SK-N-SH treated with all-trans-retinoic acid at 6 μM for 48 hours (cell line): ENCODE measurements at regions not wholly inside any gene's neighbourhood (a gene's known extent, or its start where the extent isn't known, plus 50 kb on each side); places are given as distances from the start of the nearest gene placed in this dataset.

Experiments
- ATAC-seq: fragments of 200-7000 bp; cut with Tn5 transposase; 3 replicates; pipeline ENCODE4 v1.9.1; 2020; ENCODE audit warnings: mild to moderate bottlenecking, moderate library complexity
- ARNTL ChIP-seq: fragments of 450-650 bp; formaldehyde crosslinking; IDR thresholded peaks from 2 replicates; pipeline ENCODE4 v1.5.0; 2020; ENCODE audit warnings: low read depth, mild to moderate bottlenecking, moderate library complexity, borderline replicate concordance
- BACH2 ChIP-seq: fragments of 250-450 bp; sonication (Bioruptor Pico); IDR thresholded peaks from 2 replicates; pipeline ENCODE4 v1.9.0; 2021; ENCODE audit warnings: mild to moderate bottlenecking, borderline replicate concordance
- CREB5 ChIP-seq: fragments of 250-450 bp; sonication (Bioruptor Pico); IDR thresholded peaks from 2 replicates; pipeline ENCODE4 v1.5.1; 2020; ENCODE audit warnings: low read depth, mild to moderate bottlenecking, moderate library complexity
- CSDC2 ChIP-seq: fragments of 250-450 bp; sonication (Bioruptor Pico); IDR thresholded peaks from 2 replicates; pipeline ENCODE4 v1.5.0; 2020; ENCODE audit warnings: mild to moderate bottlenecking, moderate library complexity
- CSRNP3 ChIP-seq: fragments of 250-450 bp; sonication (Bioruptor Pico); IDR thresholded peaks from 2 replicates; pipeline ENCODE4 v1.5.1; 2021; ENCODE audit warnings: mild to moderate bottlenecking, moderate library complexity
- ESRRG ChIP-seq: fragments of 250-450 bp; sonication (Bioruptor Pico); IDR thresholded peaks from 2 replicates; pipeline ENCODE4 v1.6.1; 2021; ENCODE audit warnings: mild to moderate bottlenecking
- GLIS3 ChIP-seq: fragments of 250-450 bp; sonication (Bioruptor Pico); IDR thresholded peaks from 2 replicates; pipeline ENCODE4 v1.5.0; 2020; ENCODE audit warnings: mild to moderate bottlenecking, moderate library complexity
- ISL1 ChIP-seq: fragments of 250-450 bp; sonication (Bioruptor Pico); IDR thresholded peaks from 2 replicates; pipeline ENCODE4 v2.1.2; 2022; ENCODE audit warnings: mild to moderate bottlenecking, moderate library complexity
- OSR1 ChIP-seq: fragments of 250-450 bp; sonication (Bioruptor Pico); IDR thresholded peaks from 2 replicates; pipeline ENCODE4 v1.8.0; 2022; ENCODE audit warnings: moderate library complexity, mild to moderate bottlenecking, inconsistent platforms
- PATZ1 ChIP-seq: fragments of 250-450 bp; sonication (Bioruptor Pico); IDR thresholded peaks from 2 replicates; pipeline ENCODE4 v1.8.0; 2020; ENCODE audit warnings: mild to moderate bottlenecking, moderate library complexity, borderline replicate concordance
- POU6F1 ChIP-seq: fragments of 250-450 bp; sonication (Bioruptor Pico); IDR thresholded peaks from 2 replicates; pipeline ENCODE4 v1.8.0; 2021; ENCODE audit warnings: low read depth, mild to moderate bottlenecking, moderate library complexity, borderline replicate concordance
- PPARA ChIP-seq: fragments of 250-450 bp; sonication (Bioruptor Pico); IDR thresholded peaks from 2 replicates; pipeline ENCODE4 v1.5.0; 2020; ENCODE audit warnings: mild to moderate bottlenecking, borderline replicate concordance
- RARB ChIP-seq: fragments of 250-450 bp; sonication (Bioruptor Pico); IDR thresholded peaks from 2 replicates; pipeline ENCODE4 v1.8.0; 2021; ENCODE audit warnings: mild to moderate bottlenecking, moderate library complexity
- SNAI2 ChIP-seq: fragments of 250-450 bp; sonication (Bioruptor Pico); IDR thresholded peaks from 2 replicates; pipeline ENCODE4 v1.5.0; 2020; ENCODE audit warnings: mild to moderate bottlenecking, moderate library complexity
- TCF4 ChIP-seq: fragments of 250-450 bp; sonication (Bioruptor Pico); IDR thresholded peaks from 2 replicates; pipeline ENCODE4 v1.8.0; 2021; ENCODE audit warnings: mild to moderate bottlenecking, moderate library complexity, borderline replicate concordance
- TOX ChIP-seq: fragments of 250-450 bp; sonication (Bioruptor Pico); IDR thresholded peaks from 2 replicates; pipeline ENCODE4 v1.8.0; 2021; ENCODE audit warnings: mild to moderate bottlenecking, moderate library complexity, borderline replicate concordance
- TSHZ2 ChIP-seq: fragments of 250-450 bp; sonication (Bioruptor Pico); IDR thresholded peaks from 2 replicates; pipeline ENCODE4 v1.5.0; 2020; ENCODE audit warnings: mild to moderate bottlenecking, moderate library complexity
- ZC3H10 ChIP-seq: fragments of 250-450 bp; sonication (Bioruptor Pico); IDR thresholded peaks from 2 replicates; pipeline ENCODE4 v1.5.1; 2021; ENCODE audit warnings: mild to moderate bottlenecking, moderate library complexity
- ZFP3 ChIP-seq: fragments of 250-450 bp; sonication (Bioruptor Pico); IDR thresholded peaks from 2 replicates; pipeline ENCODE4 v1.5.0; 2020; ENCODE audit warnings: mild to moderate bottlenecking, moderate library complexity
- ZFP30 ChIP-seq: fragments of 450-650 bp; formaldehyde crosslinking; IDR thresholded peaks from 2 replicates; pipeline ENCODE4 v1.5.0; 2022; ENCODE audit warnings: mild to moderate bottlenecking, moderate library complexity
- ZNF565 ChIP-seq: fragments of 450-650 bp; formaldehyde crosslinking; conservative IDR thresholded peaks from 2 replicates; pipeline ENCODE4 v1.5.0; 2020; ENCODE audit warnings: low read depth, mild to moderate bottlenecking, moderate library complexity
- ZNF70 ChIP-seq: fragments of 450-650 bp; formaldehyde crosslinking; IDR thresholded peaks from 2 replicates; pipeline ENCODE4 v1.5.0; 2020; ENCODE audit warnings: mild to moderate bottlenecking, moderate library complexity
- ZNF8 ChIP-seq: fragments of 450-650 bp; formaldehyde crosslinking; IDR thresholded peaks from 2 replicates; pipeline ENCODE4 v1.5.0; 2020; ENCODE audit warnings: mild to moderate bottlenecking, moderate library complexity

GRCh38 chr1:81071072-81071858, 729.5 kb upstream of the ADGRL2 start:
- peak; percentile 87 for ATAC-seq
- TF ChIP-seq ZNF565 (CRISPR knock-in tag), result no peak
- TF ChIP-seq ZFP3 (CRISPR knock-in tag), result peak; percentile 99
- no peak for TF ChIP-seq ZNF70
- TF ChIP-seq TSHZ2 (CRISPR knock-in tag), result no peak
- peak; percentile 61; the same call in 1 of the 2 replicates for TF ChIP-seq PATZ1 (CRISPR knock-in tag)
- TF ChIP-seq ZC3H10 (CRISPR knock-in tag), result peak; percentile 54; the same call in 1 of the 2 replicates
- TF ChIP-seq RARB (CRISPR knock-in tag), result 0 out of 2 replicates have a peak, but pooled peaks have one; percentile 19
- TF ChIP-seq OSR1 (CRISPR knock-in tag), result no peak
- peak; percentile 40; the same call in 1 of the 2 replicates for TF ChIP-seq TCF4
- TF ChIP-seq ARNTL (CRISPR knock-in tag), result no peak
- no peak for TF ChIP-seq BACH2
- TF ChIP-seq CSDC2 (CRISPR knock-in tag), result no peak
- TF ChIP-seq ESRRG, result no peak
- no peak for TF ChIP-seq ZNF8 (CRISPR knock-in tag)
- peak; percentile 76; the same call in 1 of the 2 replicates for TF ChIP-seq TOX (CRISPR knock-in tag)
- TF ChIP-seq PPARA (CRISPR knock-in tag), result no peak
- no peak for TF ChIP-seq CREB5 (CRISPR knock-in tag)
- TF ChIP-seq ZFP30 (CRISPR knock-in tag), result no peak
- TF ChIP-seq ISL1 (CRISPR knock-in tag), result peak; percentile 86
- TF ChIP-seq CSRNP3 (CRISPR knock-in tag), result no peak
- TF ChIP-seq POU6F1 (CRISPR knock-in tag), result no peak
- no peak for TF ChIP-seq SNAI2 (CRISPR knock-in tag)
- no peak for TF ChIP-seq GLIS3 (CRISPR knock-in tag)
- TF ChIP-seq, all 23 proteins: peak for 7

GRCh38 chr1:81069856-81070255, 730.9 kb upstream of the ADGRL2 start:
- no peak for ATAC-seq
- TF ChIP-seq CREB5 (CRISPR knock-in tag) (no peak), ESRRG (no peak), ZNF8 (CRISPR knock-in tag) (no peak), ARNTL (CRISPR knock-in tag) (no peak), TCF4 (no peak), ZC3H10 (CRISPR knock-in tag) (no peak), CSDC2 (CRISPR knock-in tag) (no peak), OSR1 (CRISPR knock-in tag) (no peak), ZNF70 (no peak), GLIS3 (CRISPR knock-in tag) (no peak), BACH2 (no peak), PATZ1 (CRISPR knock-in tag) (no peak)
